Fibroblast of skin of back (primary cell): ENCODE measurements at regions not wholly inside any gene's neighbourhood (a gene's known extent, or its start where the extent isn't known, plus 50 kb on each side); places are given as distances from the start of the nearest gene placed in this dataset.
"Not testable (repeated sequence)": the region's sequence is repeated elsewhere in the genome, so short reads cannot be mapped to it uniquely, and the experiment has no call there.

Source experiments
- DNase-seq: peaks from one replicate; pipeline ENCODE4 v3.0.0-alpha.2; 2013

GRCh38 chr4:3645711-3646679, 113.8 kb upstream of the LRPAP1 start:
- DNase-seq = no peak

- DNase-seq = peak; percentile 80
These were observed 112.8 kb upstream of the LRPAP1 start for GRCh38 chr4:3644849-3645627.

- no peak for DNase-seq
These were observed 111.6 kb upstream of the LRPAP1 start for GRCh38 chr4:3643518-3644433.

- DNase-seq = no peak
These were observed 110.7 kb upstream of the LRPAP1 start for GRCh38 chr4:3642806-3643517.

GRCh38 chr4:3642056-3642630, 109.9 kb upstream of the LRPAP1 start:
- DNase-seq = no peak

- no peak for DNase-seq
These were observed 109.3 kb upstream of the LRPAP1 start for GRCh38 chr4:3641501-3641900.

GRCh38 chr4:3640587-3640962, 108.4 kb upstream of the LRPAP1 start:
- DNase-seq = peak; percentile 64

GRCh38 chr4:3639613-3640586, 107.7 kb upstream of the LRPAP1 start:
- no peak for DNase-seq

- DNase-seq = no peak
These were observed 106.0 kb upstream of the LRPAP1 start for GRCh38 chr4:3638080-3638795.

GRCh38 chr4:3637326-3638016, 105.2 kb upstream of the LRPAP1 start:
- no peak for DNase-seq

- no peak for DNase-seq
These were observed 104.6 kb upstream of the LRPAP1 start for GRCh38 chr4:3636646-3637320.

- DNase-seq = not testable (repeated sequence)
These were observed 103.8 kb upstream of the LRPAP1 start for GRCh38 chr4:3636020-3636419.

- DNase-seq = no peak
These were observed 102.9 kb upstream of the LRPAP1 start for GRCh38 chr4:3634894-3635820.

- no peak for DNase-seq
These were observed 102.1 kb upstream of the LRPAP1 start for GRCh38 chr4:3634281-3634857.

- DNase-seq = not testable (repeated sequence)
These were observed 101.1 kb upstream of the LRPAP1 start for GRCh38 chr4:3633277-3633676.

GRCh38 chr4:3632794-3633193, 100.6 kb upstream of the LRPAP1 start:
- not testable (repeated sequence) for DNase-seq
